HUES64 (cell line): ENCODE measurements at regions not wholly inside any gene's neighbourhood (a gene's known extent, or its start where the extent isn't known, plus 50 kb on each side); places are given as distances from the start of the nearest gene placed in this dataset.
"Not testable (repeated sequence)": the region's sequence is repeated elsewhere in the genome, so short reads cannot be mapped to it uniquely, and the experiment has no call there.

Source experiments
- H3K27ac ChIP-seq: 2 replicates; pipeline ENCODE4 v1.7.0; 2013; ENCODE audit warnings: low read depth, low read length, inconsistent platforms
- H3K27me3 ChIP-seq: 2 replicates; pipeline ENCODE4 v1.6.1; 2013; ENCODE audit warnings: mild to moderate bottlenecking, low read length; ENCODE audit not compliant: insufficient read depth
- H3K36me3 ChIP-seq: 2 replicates; pipeline ENCODE4 v1.6.1; 2013; ENCODE audit warnings: mild to moderate bottlenecking, low read length; ENCODE audit not compliant: insufficient read depth
- H3K4me1 ChIP-seq: 2 replicates; pipeline ENCODE4 v1.6.1; 2013; ENCODE audit warnings: mild to moderate bottlenecking, low read length, moderate library complexity; ENCODE audit not compliant: insufficient read depth
- H3K4me3 ChIP-seq: 2 replicates; pipeline ENCODE4 v1.5.1; 2013; ENCODE audit warnings: mild to moderate bottlenecking, low read length, moderate library complexity
- H3K9ac ChIP-seq: 2 replicates; pipeline ENCODE4 v1.6.1; 2013; ENCODE audit warnings: mild to moderate bottlenecking, low read depth, low read length
- H3K9me3 ChIP-seq: 2 replicates; pipeline ENCODE4 v1.6.1; 2013; ENCODE audit warnings: low read depth, low read length; ENCODE audit not compliant: insufficient read depth
- WGBS: fragments of 150-250, 120-280 bp; methylation state at CpG from one replicate; pipeline ENCODE4 v1.1.7; 2013; ENCODE audit warnings: missing lambda C conversion rate; 5-methylcytosine and 5-hydroxymethylcytosine counted together

DNA sequence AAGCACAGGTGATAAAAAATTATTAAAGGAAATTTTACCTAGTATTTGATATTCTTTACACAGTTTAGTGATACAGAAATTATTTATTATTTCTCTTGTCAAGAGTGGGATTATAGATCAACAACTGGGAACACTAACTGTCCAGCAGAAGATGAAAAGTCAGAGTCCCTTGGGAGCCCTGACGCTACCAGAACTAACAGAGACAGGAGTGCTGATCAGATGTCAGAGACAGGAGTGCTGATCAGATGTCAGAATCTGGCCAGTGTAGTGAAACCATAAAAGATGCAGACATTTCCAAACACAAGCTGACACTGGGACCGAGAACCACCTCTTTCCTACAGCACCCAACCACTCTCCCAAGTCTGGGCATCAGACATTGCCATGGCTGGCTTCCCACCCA, 828.2 kb downstream of the TNS3 start:
- 98% methylated on average over 2 of the region's 2 CpGs for WGBS
- no peak overlapping the region for H3K9ac ChIP-seq
- no peak overlapping the region for H3K27ac ChIP-seq
- no peaks in the 10 kb centered on the region for H3K36me3 ChIP-seq
- no peak overlapping the region for H3K4me3 ChIP-seq
- H3K9me3 ChIP-seq = no peaks in the 10 kb centered on the region
- no peaks in the 10 kb centered on the region for H3K27me3 ChIP-seq
- no peaks in the 10 kb centered on the region for H3K4me1 ChIP-seq

DNA sequence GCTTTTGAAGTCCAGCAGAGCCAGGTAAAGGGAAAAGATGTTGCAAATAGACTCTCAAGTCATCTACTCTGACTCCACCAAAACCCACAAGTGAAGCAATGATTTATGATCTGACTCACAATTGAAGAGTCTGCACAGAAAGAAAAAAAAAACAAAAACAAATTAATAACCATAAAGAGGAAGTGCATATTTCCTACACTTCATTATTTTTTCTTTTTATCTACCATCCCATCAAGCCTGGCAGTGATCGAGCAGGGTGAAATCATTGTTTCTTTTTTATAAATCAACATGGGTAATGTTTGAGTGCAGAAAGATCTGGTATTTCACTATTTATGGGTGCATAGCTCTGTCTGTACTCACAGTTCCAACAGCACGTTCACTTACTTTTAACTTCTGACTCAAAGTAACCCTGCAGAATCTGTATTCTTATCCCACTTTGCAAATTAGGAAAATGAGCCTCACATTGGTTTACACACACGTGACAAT, 829.0 kb downstream of the TNS3 start:
- Histone ChIP-seq H3K27me3 (no peaks in the 10 kb centered on the region), H3K36me3 (no peaks in the 10 kb centered on the region), H3K4me3 (no peak overlapping the region), H3K9me3 (no peaks in the 10 kb centered on the region), H3K27ac (no peak overlapping the region), H3K9ac (no peak overlapping the region), H3K4me1 (no peaks in the 10 kb centered on the region)
- 95% methylated on average over 2 of the region's 3 CpGs for WGBS

DNA sequence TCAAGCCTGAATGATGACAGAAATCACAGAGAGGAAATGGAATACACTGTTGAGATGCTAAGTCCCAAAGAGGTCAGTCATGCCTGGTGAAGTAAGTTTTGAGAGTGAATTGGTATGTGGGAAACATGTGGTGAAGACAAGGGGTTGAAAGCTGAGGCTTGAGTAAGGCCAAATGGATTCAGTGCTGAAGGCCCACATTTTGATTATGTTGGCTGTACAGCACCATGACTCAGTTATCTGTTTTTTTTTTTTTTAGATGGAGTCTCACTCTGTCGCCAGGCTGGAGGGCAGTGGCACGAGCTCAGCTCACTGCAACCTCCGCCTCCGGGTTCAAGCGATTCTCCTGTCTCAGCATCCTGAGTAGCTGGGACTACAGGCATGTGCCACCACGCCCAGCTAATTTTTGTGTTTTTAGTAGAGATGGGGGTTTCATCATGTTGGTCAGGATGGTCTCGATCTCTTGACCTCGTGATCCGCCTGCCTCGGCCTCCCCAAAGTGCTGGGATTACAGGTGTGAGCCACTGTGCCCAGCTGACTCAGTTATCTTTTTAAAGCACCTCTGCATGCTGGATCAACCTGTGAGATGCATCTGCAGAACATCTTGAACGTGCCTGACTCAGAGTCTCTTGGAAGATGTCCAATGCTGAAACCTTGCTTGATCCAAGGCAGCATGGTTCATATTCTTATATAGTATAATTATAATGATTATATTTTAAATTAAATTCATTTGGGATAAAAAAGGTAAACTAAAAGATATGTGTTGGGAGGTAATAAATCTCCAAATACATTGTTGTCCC, 829.8 kb downstream of the TNS3 start:
- WGBS = 96% methylated on average over 11 of the region's 11 CpGs
- H3K9me3 ChIP-seq, H3K4me1 ChIP-seq, H3K27me3 ChIP-seq, H3K4me3 ChIP-seq, H3K9ac ChIP-seq, H3K36me3 ChIP-seq, H3K27ac ChIP-seq: not testable (repeated sequence)

DNA sequence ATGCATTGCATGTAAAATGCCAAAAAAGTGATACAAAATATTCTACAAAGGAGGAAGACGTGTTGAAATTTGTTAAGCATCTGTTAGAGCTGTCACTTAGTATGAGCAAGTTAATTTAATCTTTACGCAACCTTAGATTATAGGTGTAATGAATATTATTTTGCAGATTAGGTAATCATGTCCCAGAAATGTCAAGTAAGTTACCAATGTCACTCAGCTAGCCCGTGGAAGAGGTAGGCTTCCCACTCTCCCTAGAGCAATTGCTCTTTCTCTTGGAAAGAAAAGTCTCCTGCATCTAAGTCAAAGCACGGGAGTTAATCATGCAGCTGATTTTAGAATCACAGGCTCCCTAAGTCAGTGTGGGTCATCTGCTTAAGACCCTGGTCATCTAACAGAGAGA, 830.4 kb upstream of the IGFBP3 start:
- H3K9ac ChIP-seq = no peak overlapping the region
- no peaks in the 10 kb centered on the region for H3K36me3 ChIP-seq
- no peak overlapping the region for H3K27ac ChIP-seq
- H3K9me3 ChIP-seq = no peaks in the 10 kb centered on the region
- WGBS = 95% methylated on average over 4 of the region's 4 CpGs
- no peak overlapping the region for H3K4me3 ChIP-seq
- no peaks in the 10 kb centered on the region for H3K27me3 ChIP-seq
- no peaks in the 10 kb centered on the region for H3K4me1 ChIP-seq

DNA sequence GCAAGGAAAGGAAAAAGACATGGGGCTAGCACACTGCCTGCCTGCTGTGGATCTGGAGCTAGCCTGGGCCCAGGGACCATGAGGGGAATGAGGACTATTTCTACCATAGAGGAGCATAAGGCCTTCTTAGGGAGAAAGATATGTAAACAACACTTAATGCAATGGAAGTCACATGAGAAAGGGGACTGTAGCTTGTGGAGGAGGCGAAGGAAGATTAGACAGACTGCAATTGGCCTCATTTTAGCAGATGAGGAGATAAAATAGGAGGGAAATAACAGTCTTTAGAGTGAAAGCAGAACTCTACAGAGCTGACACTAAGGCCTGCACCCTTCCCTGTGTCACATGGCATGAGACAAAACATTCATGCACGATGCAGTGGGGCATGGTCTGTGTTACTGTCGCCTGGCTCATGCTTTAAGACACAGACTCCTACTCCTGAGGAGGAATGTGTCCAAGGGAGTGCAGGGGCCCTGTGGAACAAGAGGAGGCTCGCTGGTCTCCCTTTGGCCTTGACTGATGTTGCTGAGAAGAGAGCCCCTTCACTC, 829.3 kb upstream of the IGFBP3 start:
- H3K9me3 ChIP-seq = no peaks in the 10 kb centered on the region
- H3K27ac ChIP-seq = no peak overlapping the region
- no peaks in the 10 kb centered on the region for H3K27me3 ChIP-seq
- WGBS = 92% methylated on average over 4 of the region's 4 CpGs
- no peak overlapping the region for H3K9ac ChIP-seq
- H3K36me3 ChIP-seq = no peaks in the 10 kb centered on the region
- H3K4me3 ChIP-seq = no peak overlapping the region
- no peaks in the 10 kb centered on the region for H3K4me1 ChIP-seq

DNA sequence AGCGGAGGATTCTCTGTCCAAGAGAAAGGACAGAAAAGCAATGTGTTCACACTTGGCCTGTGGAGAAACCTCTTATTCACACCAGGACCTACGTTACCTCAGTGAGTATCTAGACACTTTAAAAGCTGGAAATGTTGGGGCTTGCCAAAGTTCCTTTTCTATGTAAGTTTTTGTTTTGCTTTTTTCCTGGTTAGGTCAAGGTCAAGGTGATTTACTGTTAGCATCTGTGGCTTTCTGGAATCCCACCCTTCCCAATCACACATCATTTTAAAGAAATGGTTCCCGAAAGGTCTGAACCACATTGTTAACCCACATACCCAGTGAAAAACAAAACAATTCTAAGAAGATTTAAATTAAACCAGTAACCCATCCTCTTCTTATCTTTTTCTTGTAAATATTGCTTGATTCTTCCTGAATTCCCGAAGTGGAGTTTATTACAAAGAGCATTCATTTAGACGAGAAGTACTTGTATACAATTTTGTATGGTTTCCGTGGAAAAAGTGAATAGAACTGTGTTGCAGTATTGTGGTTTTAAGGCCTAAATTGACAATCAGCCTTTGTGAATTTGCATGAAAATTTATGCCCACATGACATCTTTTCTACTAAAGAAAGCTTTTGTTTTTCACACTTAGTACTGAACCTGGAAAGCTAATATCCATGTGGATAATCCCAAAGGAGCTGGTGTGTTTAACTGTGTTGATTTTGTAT, 827.0 kb upstream of the IGFBP3 start:
- Histone ChIP-seq H3K27ac (no peak overlapping the region), H3K4me3 (no peak overlapping the region), H3K27me3 (no peaks in the 10 kb centered on the region), H3K4me1 (no peaks in the 10 kb centered on the region), H3K9ac (no peak overlapping the region), H3K36me3 (no peaks in the 10 kb centered on the region), H3K9me3 (no peaks in the 10 kb centered on the region)
- 91% methylated on average over 6 of the region's 6 CpGs for WGBS

DNA sequence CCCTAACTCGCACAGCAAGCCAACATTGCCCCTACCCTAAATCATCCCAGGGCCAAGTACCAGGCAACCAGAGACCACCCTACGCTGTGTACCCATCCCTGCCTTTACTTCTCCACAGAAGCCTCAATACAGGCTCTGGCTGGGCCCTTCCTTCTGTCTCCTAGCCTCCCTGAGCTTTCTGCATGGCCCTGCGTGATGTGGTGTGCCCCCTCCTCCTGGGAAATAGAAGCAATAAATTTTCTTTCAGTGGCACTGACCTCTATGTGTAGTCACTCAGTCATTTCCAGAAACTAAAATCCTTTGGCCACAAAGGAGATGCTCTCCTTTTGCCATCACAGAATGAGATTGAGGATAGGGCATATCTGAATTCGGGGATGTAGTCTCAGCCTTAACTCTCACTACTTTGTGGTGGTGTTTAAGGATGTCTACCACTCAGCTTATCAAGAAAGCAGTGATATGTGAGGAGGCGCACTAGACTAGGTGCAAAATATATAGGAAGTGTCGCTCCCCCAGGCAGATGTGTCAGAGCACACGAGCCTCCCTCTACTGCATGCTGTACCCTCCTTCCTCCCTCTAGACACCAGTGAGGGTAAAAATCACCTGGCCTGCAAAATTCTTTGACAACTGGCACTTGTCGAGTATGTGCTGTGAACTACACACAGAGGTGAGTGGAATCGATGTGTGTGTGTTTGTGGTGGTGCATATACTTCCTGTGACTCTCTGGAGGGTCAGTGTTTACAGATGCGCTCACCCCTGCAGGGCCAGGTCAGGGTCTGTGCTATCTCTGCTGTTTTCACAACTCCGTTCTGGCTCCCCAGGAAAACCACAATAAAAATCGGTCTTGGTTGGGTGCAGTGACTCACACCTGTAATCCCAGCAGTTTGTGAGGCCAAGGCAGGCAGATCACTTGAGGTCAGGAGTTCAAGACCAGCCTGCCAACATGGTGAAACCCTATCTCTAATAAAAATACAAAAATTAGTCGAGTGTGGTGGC, 825.9 kb upstream of the IGFBP3 start:
- no peaks in the 10 kb centered on the region for H3K9me3 ChIP-seq
- no peaks in the 10 kb centered on the region for H3K4me1 ChIP-seq
- no peak overlapping the region for H3K4me3 ChIP-seq
- H3K27ac ChIP-seq = no peak overlapping the region
- 90% methylated on average over 13 of the region's 13 CpGs for WGBS
- H3K9ac ChIP-seq = no peak overlapping the region
- H3K27me3 ChIP-seq = no peaks in the 10 kb centered on the region
- H3K36me3 ChIP-seq = no peaks in the 10 kb centered on the region

DNA sequence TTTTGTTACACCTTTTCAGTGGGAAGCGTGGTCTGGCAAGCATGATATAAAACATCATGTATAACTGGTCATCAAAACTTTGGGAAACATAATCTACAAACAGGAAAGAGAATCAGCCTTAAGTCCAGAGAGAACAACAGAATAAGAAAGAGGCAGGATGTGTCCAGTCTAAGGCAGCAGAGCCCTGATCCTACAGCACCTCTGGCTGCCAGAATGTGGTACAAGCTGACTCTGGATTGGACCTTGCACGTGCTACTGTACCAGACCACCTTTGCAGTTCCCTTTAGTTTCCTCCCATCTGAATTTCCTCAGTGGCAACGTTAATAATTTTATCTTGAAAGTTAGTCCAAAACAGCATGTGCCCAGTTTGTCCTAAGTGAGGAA, 824.6 kb upstream of the IGFBP3 start:
- Histone ChIP-seq H3K9me3 (no peaks in the 10 kb centered on the region), H3K36me3 (no peaks in the 10 kb centered on the region), H3K27ac (no peak overlapping the region), H3K4me1 (no peaks in the 10 kb centered on the region), H3K4me3 (no peak overlapping the region), H3K27me3 (no peaks in the 10 kb centered on the region), H3K9ac (no peak overlapping the region)
- WGBS = 92% methylated on average over 3 of the region's 3 CpGs

DNA sequence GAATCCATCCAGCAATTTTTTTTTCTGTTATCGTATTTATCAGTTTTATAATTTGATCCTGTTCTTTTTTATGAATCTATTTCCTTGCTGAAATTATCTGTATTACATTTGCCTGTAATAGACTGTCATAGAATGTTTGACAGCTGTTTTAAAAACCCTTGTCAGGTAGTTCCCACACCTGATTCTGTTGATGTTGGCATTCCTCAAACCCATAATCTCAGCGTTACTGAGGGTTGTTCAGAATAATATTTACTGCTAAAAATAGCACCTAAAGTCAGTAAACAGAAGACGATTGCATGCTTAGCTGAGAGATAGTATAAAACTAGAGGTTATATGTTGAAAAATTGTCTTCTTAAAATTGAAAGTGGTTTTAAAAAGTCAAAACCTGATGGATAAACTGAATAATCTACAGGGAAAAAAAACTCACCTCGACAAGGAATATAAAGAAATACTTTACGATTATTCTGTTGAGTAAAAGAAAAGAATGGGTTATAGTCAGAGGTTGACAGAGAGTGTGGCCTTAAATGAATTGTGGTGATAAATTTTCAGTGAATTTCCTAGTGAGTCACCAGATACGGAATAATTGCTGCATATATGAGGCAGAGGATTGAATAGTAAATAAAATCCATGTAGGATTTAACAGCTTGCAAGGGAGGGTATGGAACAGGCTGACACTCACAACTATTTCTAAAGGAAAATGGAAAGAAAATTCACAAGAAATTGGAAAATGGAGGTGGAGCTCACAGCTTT, 824.1 kb upstream of the IGFBP3 start:
- no peak overlapping the region for H3K4me3 ChIP-seq
- no peaks in the 10 kb centered on the region for H3K36me3 ChIP-seq
- no peaks in the 10 kb centered on the region for H3K27me3 ChIP-seq
- 98% methylated on average over 5 of the region's 6 CpGs for WGBS
- no peaks in the 10 kb centered on the region for H3K4me1 ChIP-seq
- no peak overlapping the region for H3K27ac ChIP-seq
- H3K9me3 ChIP-seq = no peaks in the 10 kb centered on the region
- no peak overlapping the region for H3K9ac ChIP-seq

DNA sequence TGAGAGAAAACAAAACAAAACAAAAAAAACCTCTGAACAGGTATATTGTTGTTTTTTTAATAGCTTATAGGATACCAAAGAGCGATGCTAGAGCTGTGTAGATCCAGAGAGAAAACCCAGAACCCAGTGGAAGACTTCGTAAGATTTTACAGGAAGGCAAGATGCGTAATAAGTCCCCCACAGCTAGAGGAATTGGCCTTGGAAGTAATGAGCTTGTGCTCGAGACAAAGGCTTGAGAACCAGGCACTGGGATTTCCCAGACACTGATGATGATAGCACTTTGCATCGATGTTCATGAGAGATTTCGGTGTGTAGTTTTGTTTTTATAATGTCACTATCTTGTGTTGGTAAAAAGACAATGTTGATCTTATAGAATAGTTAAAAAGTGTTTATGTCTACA, 821.5 kb upstream of the IGFBP3 start:
- 89% methylated on average over 6 of the region's 6 CpGs for WGBS
- H3K9ac ChIP-seq = no peak overlapping the region
- H3K36me3 ChIP-seq = no peaks in the 10 kb centered on the region
- no peaks in the 10 kb centered on the region for H3K27me3 ChIP-seq
- no peak overlapping the region for H3K27ac ChIP-seq
- H3K4me1 ChIP-seq = peaks cover 5% of the 10 kb centered on the region; the same call in 1 of the 2 replicates
- H3K4me3 ChIP-seq = no peak overlapping the region
- H3K9me3 ChIP-seq = no peaks in the 10 kb centered on the region
